ENCODE measurements at regions not wholly inside any gene's neighbourhood (a gene's known extent, or its start where the extent isn't known, plus 50 kb on each side); places are given as distances from the start of the nearest gene placed in this dataset.

GRCh38 chr4:130099105-130099504 is 1003.2 kb downstream of the C4orf33 start:
- no peaks in the 10 kb centered on the region for H3K9me3 ChIP-seq
- TF ChIP-seq CTCF (IDR thresholded peaks at IDR 0.05): no peak
- no peaks in the 10 kb centered on the region for H3K36me3 ChIP-seq
- peaks cover 0 to 3% (median 0%) of the 10 kb centered on the region in 4 donors for H3K4me1 ChIP-seq
- no peak overlapping the region for H3K27ac ChIP-seq
- intact Hi-C loops (cut with DNase I; ENCODE audit: low total_unique reads): no loop called here
- no peaks in the 10 kb centered on the region for H3K27me3 ChIP-seq
- H3K4me3 ChIP-seq: no peak overlapping the region
- no peak for DNase-seq

GRCh38 chr4:130110189-130110588 is 1014.2 kb downstream of the C4orf33 start:
- H3K36me3 ChIP-seq: no peaks in the 10 kb centered on the region
- H3K9me3 ChIP-seq: no peaks in the 10 kb centered on the region
- intact Hi-C loops (cut with DNase I; ENCODE audit: low total_unique reads): no loop called here
- TF ChIP-seq CTCF (IDR thresholded peaks at IDR 0.05): no peak
- no peak overlapping the region for H3K27ac ChIP-seq
- no peak for DNase-seq
- no peak overlapping the region for H3K4me3 ChIP-seq
- H3K27me3 ChIP-seq: no peaks in the 10 kb centered on the region
- no peaks in the 10 kb centered on the region for H3K4me1 ChIP-seq

- no peaks in the 10 kb centered on the region for H3K9me3 ChIP-seq
- intact Hi-C loops (cut with DNase I; ENCODE audit: low total_unique reads): no loop called here
- TF ChIP-seq CTCF (IDR thresholded peaks at IDR 0.05): no peak
- no peak for DNase-seq
- no peaks in the 10 kb centered on the region for H3K36me3 ChIP-seq
- H3K4me3 ChIP-seq: no peak overlapping the region
- no peak overlapping the region for H3K27ac ChIP-seq
- H3K27me3 ChIP-seq: no peaks in the 10 kb centered on the region
- no peaks in the 10 kb centered on the region for H3K4me1 ChIP-seq
These were observed 1014.8 kb downstream of the C4orf33 start for GRCh38 chr4:130110770-130111169.

- no peaks in the 10 kb centered on the region for H3K36me3 ChIP-seq
- DNase-seq: no peak
- H3K4me1 ChIP-seq: no peaks in the 10 kb centered on the region
- H3K4me3 ChIP-seq: no peak overlapping the region
- no peaks in the 10 kb centered on the region for H3K9me3 ChIP-seq
- intact Hi-C loops (cut with DNase I; ENCODE audit: low total_unique reads): no loop called here
- no peak overlapping the region for H3K27ac ChIP-seq
- TF ChIP-seq CTCF (IDR thresholded peaks at IDR 0.05): no peak
- no peaks in the 10 kb centered on the region for H3K27me3 ChIP-seq
These were observed 1028.1 kb downstream of the C4orf33 start for GRCh38 chr4:130124066-130124465.

GRCh38 chr4:130125467-130125866 is 1029.5 kb downstream of the C4orf33 start:
- no peak overlapping the region for H3K4me3 ChIP-seq
- no peak for TF ChIP-seq CTCF (IDR thresholded peaks at IDR 0.05)
- no peaks in the 10 kb centered on the region for H3K9me3 ChIP-seq
- intact Hi-C loops (cut with DNase I; ENCODE audit: low total_unique reads): no loop called here
- no peak for DNase-seq
- no peaks in the 10 kb centered on the region for H3K27me3 ChIP-seq
- no peaks in the 10 kb centered on the region for H3K36me3 ChIP-seq
- no peak overlapping the region for H3K27ac ChIP-seq
- no peaks in the 10 kb centered on the region for H3K4me1 ChIP-seq

GRCh38 chr4:130127297-130127696 is 1031.3 kb downstream of the C4orf33 start:
- no peaks in the 10 kb centered on the region for H3K36me3 ChIP-seq
- no peaks in the 10 kb centered on the region for H3K9me3 ChIP-seq
- H3K4me3 ChIP-seq: no peak overlapping the region
- no peak overlapping the region for H3K27ac ChIP-seq
- H3K4me1 ChIP-seq: no peaks in the 10 kb centered on the region
- DNase-seq: no peak
- H3K27me3 ChIP-seq: no peaks in the 10 kb centered on the region
- no peak for TF ChIP-seq CTCF (IDR thresholded peaks at IDR 0.05)
- intact Hi-C loops (cut with DNase I; ENCODE audit: low total_unique reads): no loop called here
